Pancreas (tissue), 10 donors: ENCODE measurements at regions not wholly inside any gene's neighbourhood (a gene's known extent, or its start where the extent isn't known, plus 50 kb on each side); places are given as distances from the start of the nearest gene placed in this dataset.

Source experiments
- ATAC-seq, 4 donors: fragments of 200-7000 bp; cut with Tn5 transposase; one replicate each; pipeline versions ENCODE4 v1.8.0 to v1.9.1; 2020; ENCODE audit warnings: mild to moderate bottlenecking in 4 of 4, moderate library complexity in 4 of 4
- DNase-seq, 6 donors: peaks; one replicate each; pipeline ENCODE4 v3.0.0-alpha.2; 2020
- FAIRE-seq: peaks from 2 replicates; lab custom pipeline; 2012; peaks lifted over from hg19 to GRCh38; lab: Jason Lieb, UNC
- H3K27ac ChIP-seq, 4 donors: fragments of 200-600 bp; sonication (generic); 1 replicate in 3 of 4; 2 replicates in 1 of 4; pipeline versions ENCODE4 v1.5.0 to v1.8.0; 2020
- H3K27me3 ChIP-seq, 4 donors: fragments of 200-600 bp; one replicate each; pipeline ENCODE4 v1.8.0; 2021
- H3K36me3 ChIP-seq, 3 donors: fragments of 200-600 bp; sonication (generic) in 1 of 3; one replicate each; pipeline versions ENCODE4 v1.5.0 to v1.8.0; 2020 to 2021
- H3K4me1 ChIP-seq, 3 donors: fragments of 200-600 bp; one replicate each; pipeline ENCODE4 v1.8.0; 2021
- H3K4me3 ChIP-seq, 4 donors: fragments of 200-600 bp; sonication (generic) in 2 of 4; one replicate each; pipeline versions ENCODE4 v1.5.0 to v1.8.0; 2020 to 2021
- H3K9me3 ChIP-seq, 4 donors: fragments of 200-600 bp; one replicate each; pipeline ENCODE4 v1.8.0; 2021
- WGBS, 2 donors: extraction: QIAGEN DNeasy Blood & Tissue Kit; methylation state at CpG; one replicate each; pipeline ENCODE4 v1.1.7; 2013; 5-methylcytosine and 5-hydroxymethylcytosine counted together
- intact Hi-C, 3 donors: fragments of 100-400 bp; cut with DNase I; formaldehyde crosslinking; loops; one replicate each; pipeline versions ENCODE4 v1.11.1 to v1.14.2; 2022
- TF ChIP-seq, protein P1 (sequence below), 4 donors: fragments of 200-600 bp; sonication (generic) in 3 of 4; IDR thresholded peaks; one replicate each; pipeline versions ENCODE4 v1.5.0 to v1.8.0; 2021; ENCODE audit warnings: antibody characterized with exemption in 4 of 4
- donor health status: healthy with polysubstance abuse.
- donor health status: DM: no; HTN: no; CAD: no; lungs with moderate emphysema.
- donor health status: DM: no; HTN: no; CAD: no.
- donor health status: control.
- donor health status: control.
- donor health status: Bipolar disorder and iron deficiency.
- donor health status: DM: yes; HTN: yes; CAD: no.
- donor health status: DM: no; HTN: no; CAD: no.
- donor health status: DM: no; HTN: no; CAD: no.
- donor health status: DM: yes; HTN: yes; CAD: no.

DNA sequence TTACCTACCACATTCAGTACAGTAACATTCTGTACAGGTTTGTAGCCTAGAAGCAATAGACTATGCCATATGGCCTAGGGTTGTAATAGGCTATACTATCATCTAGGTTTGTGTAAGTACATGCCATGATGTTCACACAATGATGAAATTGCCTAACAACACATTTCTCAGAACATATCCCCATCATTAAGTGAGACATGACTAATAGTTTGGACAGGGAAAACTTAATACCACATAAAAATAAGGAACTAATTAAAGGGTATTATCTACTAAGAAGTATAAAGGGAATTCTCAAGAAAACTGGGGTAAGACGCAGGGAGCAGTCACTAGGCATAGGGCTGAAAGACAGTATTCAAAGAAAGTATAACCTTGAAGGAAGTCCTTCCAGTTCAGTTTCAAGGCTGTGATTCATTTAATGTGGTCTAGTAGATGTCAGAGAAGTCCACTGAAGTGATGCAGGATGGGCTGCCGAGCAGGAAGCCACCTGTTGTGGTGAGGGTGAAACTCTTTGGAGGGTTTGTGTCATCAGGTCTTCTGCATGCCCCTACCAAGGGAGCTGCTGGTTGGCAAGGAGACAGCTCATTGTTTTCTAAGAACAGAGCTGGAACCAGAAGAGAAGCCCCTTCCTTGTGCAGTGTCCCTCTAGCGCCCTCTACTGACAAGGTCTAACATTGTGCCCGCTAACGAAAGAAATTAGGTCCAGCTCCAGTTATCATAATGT, 122.9 kb downstream of the OLFM4 start:
- 33 to 36% methylated on average over 5 of the region's 5 CpGs for WGBS, 2 donors
- Histone ChIP-seq H3K27ac (no peak overlapping the region), H3K36me3 (no peaks in the 10 kb centered on the region), H3K4me1 (no peaks in the 10 kb centered on the region), H3K9me3 (no peaks in the 10 kb centered on the region), H3K4me3 (no peak overlapping the region), H3K27me3 (no peaks in the 10 kb centered on the region)
- FAIRE-seq (no peak), DNase-seq (peak in 4 of 6 donors; percentile 33 to 59 (median 39)), ATAC-seq (peak; percentile 72 to 92 (median 86))
- intact Hi-C loops = loop anchor here in 1 of 3 donors (10.0 kb wide), 1 partner anchor 177 kb away; no protein-coding TSS in a partner anchor
- TF ChIP-seq, protein P1, sequence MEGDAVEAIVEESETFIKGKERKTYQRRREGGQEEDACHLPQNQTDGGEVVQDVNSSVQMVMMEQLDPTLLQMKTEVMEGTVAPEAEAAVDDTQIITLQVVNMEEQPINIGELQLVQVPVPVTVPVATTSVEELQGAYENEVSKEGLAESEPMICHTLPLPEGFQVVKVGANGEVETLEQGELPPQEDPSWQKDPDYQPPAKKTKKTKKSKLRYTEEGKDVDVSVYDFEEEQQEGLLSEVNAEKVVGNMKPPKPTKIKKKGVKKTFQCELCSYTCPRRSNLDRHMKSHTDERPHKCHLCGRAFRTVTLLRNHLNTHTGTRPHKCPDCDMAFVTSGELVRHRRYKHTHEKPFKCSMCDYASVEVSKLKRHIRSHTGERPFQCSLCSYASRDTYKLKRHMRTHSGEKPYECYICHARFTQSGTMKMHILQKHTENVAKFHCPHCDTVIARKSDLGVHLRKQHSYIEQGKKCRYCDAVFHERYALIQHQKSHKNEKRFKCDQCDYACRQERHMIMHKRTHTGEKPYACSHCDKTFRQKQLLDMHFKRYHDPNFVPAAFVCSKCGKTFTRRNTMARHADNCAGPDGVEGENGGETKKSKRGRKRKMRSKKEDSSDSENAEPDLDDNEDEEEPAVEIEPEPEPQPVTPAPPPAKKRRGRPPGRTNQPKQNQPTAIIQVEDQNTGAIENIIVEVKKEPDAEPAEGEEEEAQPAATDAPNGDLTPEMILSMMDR (IDR thresholded peaks at IDR 0.05) = peak; percentile 69 to 78 (median 71)

DNA sequence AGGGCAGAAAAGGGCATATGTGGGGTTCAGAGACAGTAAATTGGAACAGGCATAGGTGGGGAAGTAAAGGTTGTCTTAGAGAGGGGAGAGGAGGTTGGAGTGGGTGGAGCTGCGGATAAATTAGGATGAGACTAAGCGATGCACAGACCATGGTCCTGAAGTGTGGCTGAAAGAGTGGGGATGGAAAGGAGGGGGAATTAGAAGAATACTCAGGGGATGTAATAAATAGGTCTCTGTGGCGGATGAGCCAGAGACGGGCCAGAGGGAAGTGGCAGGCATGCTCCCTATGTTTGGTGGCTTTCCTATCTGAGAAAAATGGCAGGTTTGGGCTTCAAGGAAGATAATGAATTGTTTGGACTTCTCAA, 123.4 kb downstream of the OLFM4 start:
- intact Hi-C loops = loop anchor here in 1 of 3 donors (10.0 kb wide), 1 partner anchor 177 kb away; no protein-coding TSS in a partner anchor
- Histone ChIP-seq H3K27me3 (no peaks in the 10 kb centered on the region), H3K9me3 (no peaks in the 10 kb centered on the region), H3K4me1 (no peaks in the 10 kb centered on the region), H3K36me3 (no peaks in the 10 kb centered on the region), H3K4me3 (no peak overlapping the region), H3K27ac (no peak overlapping the region)
- TF ChIP-seq, protein P1 (IDR thresholded peaks at IDR 0.05) = no peak
- WGBS, 2 donors = 8 to 17% methylated on average over 4 of the region's 4 CpGs
- DNase-seq = no peak
- no peak for FAIRE-seq
- no peak for ATAC-seq

DNA sequence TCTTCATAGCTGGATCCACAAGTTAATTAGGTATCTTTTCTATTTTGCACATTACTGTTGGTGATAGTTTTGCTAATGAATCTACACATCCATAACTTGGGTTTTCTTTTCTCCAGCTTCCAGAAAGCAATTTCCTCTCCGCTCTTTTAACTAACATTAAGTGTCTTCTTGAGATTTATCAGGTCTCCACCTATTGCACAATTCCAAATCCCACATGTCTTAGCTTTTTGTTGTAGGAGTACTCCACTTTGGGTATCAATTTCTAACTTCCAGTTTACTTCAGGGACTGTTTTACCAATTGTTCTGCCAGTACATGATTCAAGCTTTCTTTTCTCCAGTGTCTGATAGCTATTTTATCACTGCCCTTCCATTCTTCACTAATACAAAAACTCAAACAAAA, 129.6 kb downstream of the OLFM4 start:
- 84 to 91% methylated on average over 1 of the region's 1 CpG for WGBS, 2 donors
- TF ChIP-seq, protein P1 (IDR thresholded peaks at IDR 0.05) = no peak
- no peak for ATAC-seq

DNA sequence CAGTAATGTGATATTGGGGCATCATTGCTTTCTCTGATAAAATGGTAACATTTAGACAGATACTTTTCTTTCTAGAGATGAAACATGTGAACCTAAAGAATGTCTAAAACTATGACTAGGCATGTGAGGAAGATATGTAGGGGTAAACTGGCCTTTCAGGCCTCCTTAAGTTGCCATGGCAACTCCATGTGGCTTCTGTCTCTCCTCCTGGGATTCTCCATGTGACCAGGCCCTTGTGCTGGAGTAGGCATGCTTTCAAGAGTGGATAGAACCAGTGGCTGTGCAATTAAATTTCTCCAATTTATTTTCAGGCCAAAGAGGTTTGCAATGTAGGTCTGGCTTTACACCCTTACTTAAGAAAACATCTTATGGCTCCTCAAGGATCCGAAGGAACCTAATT, 130.8 kb downstream of the OLFM4 start:
- WGBS, 2 donors = 85 to 92% methylated on average over 1 of the region's 1 CpG
- FAIRE-seq = no peak
- H3K27ac ChIP-seq = no peak overlapping the region
- TF ChIP-seq, protein P1 (IDR thresholded peaks at IDR 0.05) = no peak
- no peak for DNase-seq
- H3K9me3 ChIP-seq = no peaks in the 10 kb centered on the region
- ATAC-seq = no peak
- H3K36me3 ChIP-seq = no peaks in the 10 kb centered on the region
- no peaks in the 10 kb centered on the region for H3K4me1 ChIP-seq
- H3K27me3 ChIP-seq = no peaks in the 10 kb centered on the region
- intact Hi-C loops = loop anchor here in 1 of 3 donors (10.0 kb wide), 1 partner anchor 185 kb away; no protein-coding TSS in a partner anchor
- no peak overlapping the region for H3K4me3 ChIP-seq

More for the DNA sequence above, 129.6 kb downstream of the OLFM4 start:
- Histone ChIP-seq H3K27me3 (no peaks in the 10 kb centered on the region), H3K4me3 (no peak overlapping the region), H3K36me3 (no peaks in the 10 kb centered on the region), H3K4me1 (no peaks in the 10 kb centered on the region), H3K27ac (no peak overlapping the region), H3K9me3 (no peaks in the 10 kb centered on the region)
- DNase-seq (no peak), FAIRE-seq (no peak)
- intact Hi-C loops = loop anchor here in 1 of 3 donors (10.0 kb wide), 1 partner anchor 183 kb away; no protein-coding TSS in a partner anchor

DNA sequence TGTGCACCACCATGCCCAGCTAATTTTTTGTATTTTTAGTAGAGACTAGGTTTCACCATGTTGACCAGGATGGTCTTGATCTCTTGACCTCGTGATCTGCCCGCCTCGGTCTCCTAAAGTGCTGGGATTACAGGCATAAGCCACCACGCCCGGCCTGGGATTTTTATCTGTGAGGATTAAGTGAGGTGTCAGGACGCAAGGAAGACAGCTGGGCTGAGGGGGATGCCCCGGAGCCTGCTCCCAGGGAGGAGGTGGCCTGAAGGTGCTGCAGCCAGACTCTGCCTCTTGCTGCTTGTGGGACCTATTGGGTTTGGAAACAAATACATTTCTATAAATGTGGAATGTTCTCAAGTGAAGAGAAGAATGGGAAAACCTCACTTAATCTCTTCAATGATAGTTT, 131.6 kb downstream of the OLFM4 start:
- TF ChIP-seq, protein P1 (IDR thresholded peaks at IDR 0.05) = no peak
- FAIRE-seq (no peak), DNase-seq (no peak), ATAC-seq (no peak)
- Histone ChIP-seq H3K36me3 (no peaks in the 10 kb centered on the region), H3K4me3 (no peak overlapping the region), H3K4me1 (no peaks in the 10 kb centered on the region), H3K27ac (no peak overlapping the region), H3K9me3 (no peaks in the 10 kb centered on the region), H3K27me3 (no peaks in the 10 kb centered on the region)
- 80 to 82% methylated on average over 7 of the region's 7 CpGs for WGBS, 2 donors
- intact Hi-C loops = no loop called here
